SK-N-MC (cell line): ENCODE measurements at regions not wholly inside any gene's neighbourhood (a gene's known extent, or its start where the extent isn't known, plus 50 kb on each side); places are given as distances from the start of the nearest gene placed in this dataset.

Experiments
- EZH2 ChIP-seq: fragments of 200-600 bp; sonication (generic); IDR thresholded peaks from one replicate; pipeline ENCODE4 v1.6.1; 2017; ENCODE audit warnings: antibody characterized with exemption
- POLR2AphosphoS5 ChIP-seq: IDR thresholded peaks from 2 replicates; pipeline ENCODE4 v1.6.1; 2012; ENCODE audit warnings: mild to moderate bottlenecking, low read depth, low read length, borderline replicate concordance

DNA sequence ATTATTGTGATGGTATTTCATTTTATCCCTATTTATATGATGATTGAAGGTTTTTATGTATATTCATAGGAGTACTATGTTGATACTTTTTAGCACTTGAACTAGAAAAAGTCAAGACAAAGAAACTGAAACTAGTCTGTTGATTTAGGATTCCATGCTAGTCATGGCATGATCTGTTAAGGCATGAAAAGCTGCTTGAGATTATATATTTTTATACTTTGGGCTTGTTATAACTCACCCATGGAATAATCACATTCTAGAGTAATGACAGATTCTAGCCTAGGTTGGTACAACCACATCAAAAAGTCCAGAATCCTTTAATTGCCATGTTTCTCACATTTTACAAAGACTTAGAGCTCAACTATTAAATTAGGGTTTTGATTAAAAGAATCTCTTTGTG lies 472.6 kb upstream of the CELF4 start:
- no peak for TF ChIP-seq EZH2
- no peak for TF ChIP-seq POLR2AphosphoS5
